Endothelial cell of umbilical vein (primary cell): ENCODE measurements at regions not wholly inside any gene's neighbourhood (a gene's known extent, or its start where the extent isn't known, plus 50 kb on each side); places are given as distances from the start of the nearest gene placed in this dataset.

ENCODE experiments used
- BruUV-seq: library from RNA; stranded (reverse); fragments of 400-500 nt; replicated peaks from 2 replicates; lab custom pipeline; 2021; lab: Mats Ljungman, UMichigan
- CTCF ChIA-PET: fragments of 300-600, 350-600 bp; sonication (Branson Sonifier 250); formaldehyde crosslinking; loops from one replicate; lab custom pipeline; 2021; ENCODE audit warnings: antibody characterized with exemption, inconsistent platforms; lab: Charles Lee
- POLR2A ChIA-PET: fragments of 300-600, 350-600 bp; sonication (Branson Sonifier 250); formaldehyde crosslinking; loops from one replicate; lab custom pipeline; 2021; ENCODE audit warnings: antibody characterized with exemption, inconsistent platforms; lab: Charles Lee
- DNase-seq: peaks from one replicate; pipeline ENCODE4 v3.0.0-alpha.2; 2011; ENCODE audit warnings: low read depth, low spot score
- FAIRE-seq: peaks from 2 replicates; lab custom pipeline; 2011; peaks lifted over from hg19 to GRCh38; lab: Jason Lieb, UNC
- H2AFZ ChIP-seq: 2 replicates; pipeline ENCODE4 v1.6.0; 2012; ENCODE audit warnings: low read depth, low read length, control low read depth, inconsistent platforms
- H3K27ac ChIP-seq: 2 replicates; pipeline ENCODE4 v1.5.1; 2011; ENCODE audit warnings: low read depth, mild to moderate bottlenecking, control low read depth, low read length, moderate library complexity; ENCODE audit not compliant: insufficient read depth
- H3K27me3 ChIP-seq, 2 experiments: 2 replicates each; pipeline versions ENCODE4 v1.6.0 to v1.6.1; 2011; ENCODE audit warnings: low read length in 2 of 2, mixed read lengths in 1 of 2; ENCODE audit not compliant: control insufficient read depth in 2 of 2, insufficient read depth in 2 of 2
- H3K36me3 ChIP-seq, 2 experiments: 2 replicates in 1 of 2; 3 replicates in 1 of 2; pipeline ENCODE4 v1.5.1; 2011; ENCODE audit warnings: low read length in 2 of 2, mild to moderate bottlenecking in 1 of 2, moderate library complexity in 1 of 2; ENCODE audit not compliant: control insufficient read depth in 2 of 2, insufficient read depth in 2 of 2; ENCODE audit errors: extremely low read depth in 1 of 2
- H3K4me1 ChIP-seq: 3 replicates; pipeline ENCODE4 v1.5.1; 2011; ENCODE audit warnings: mild to moderate bottlenecking, low read length; ENCODE audit not compliant: control insufficient read depth, insufficient read depth; ENCODE audit errors: extremely low read depth
- H3K4me2 ChIP-seq: 2 replicates; pipeline ENCODE4 v1.6.1; 2011; ENCODE audit warnings: low read length, control low read depth, mixed read lengths; ENCODE audit not compliant: insufficient read depth
- H3K4me3 ChIP-seq, 3 experiments: fragments of 200-600 bp in 1 of 3; sonication (generic), shearing (Covaris generic) in 1 of 3; replicated peaks in 1 of 3; 2 replicates each; pipeline ENCODE4 v1.5.1; 2011 to 2016; ENCODE audit warnings: control low read depth in 3 of 3, low read length in 3 of 3, mild to moderate bottlenecking in 2 of 3, inconsistent platforms in 1 of 3, low read depth in 1 of 3, moderate library complexity in 1 of 3; ENCODE audit not compliant: insufficient read depth in 1 of 3
- H3K79me2 ChIP-seq: 2 replicates; pipeline ENCODE4 v1.6.0; 2012; ENCODE audit warnings: low read length, inconsistent platforms; ENCODE audit not compliant: control insufficient read depth, insufficient read depth
- H3K9ac ChIP-seq: replicated peaks from 2 replicates; pipeline ENCODE3; 2011; ENCODE audit warnings: low read length, control low read depth; ENCODE audit not compliant: insufficient read depth; ENCODE audit errors: extremely low read depth
- H3K9me1 ChIP-seq: replicated peaks from 3 replicates; pipeline ENCODE4 v1.6.0; 2011; ENCODE audit warnings: mild to moderate bottlenecking, low read length; ENCODE audit not compliant: control insufficient read depth, insufficient read depth; ENCODE audit errors: extremely low read depth
- H3K9me3 ChIP-seq: replicated peaks from 2 replicates; pipeline ENCODE4 v1.5.1; 2012; ENCODE audit warnings: low read length, inconsistent platforms; ENCODE audit not compliant: control insufficient read depth, insufficient read depth
- H4K20me1 ChIP-seq: replicated peaks from 2 replicates; pipeline ENCODE3; 2011; ENCODE audit warnings: mild to moderate bottlenecking, low read length; ENCODE audit not compliant: control insufficient read depth, insufficient read depth; ENCODE audit errors: extremely low read depth
- EZH2 ChIP-seq: IDR thresholded peaks from 2 replicates; pipeline ENCODE4 v1.6.1; 2012; ENCODE audit warnings: borderline replicate concordance, low read depth, mild to moderate bottlenecking, moderate library complexity, low read length, inconsistent platforms; ENCODE audit not compliant: severe bottlenecking
- FOS ChIP-seq: IDR thresholded peaks from 2 replicates; pipeline ENCODE4 v1.6.1; 2011; ENCODE audit warnings: mild to moderate bottlenecking, low read length, moderate library complexity, borderline replicate concordance; ENCODE audit not compliant: insufficient read depth
- GATA2 ChIP-seq: IDR thresholded peaks from 2 replicates; pipeline ENCODE4 v1.7.0; 2011; ENCODE audit warnings: low read depth, mild to moderate bottlenecking, moderate library complexity, mixed read lengths, low read length; ENCODE audit not compliant: insufficient read length, insufficient read depth
- MYC ChIP-seq: IDR thresholded peaks from one replicate; pipeline ENCODE4 v1.6.1; 2011; ENCODE audit warnings: mild to moderate bottlenecking, low read depth, low read length
- POLR2A ChIP-seq: IDR thresholded peaks from 2 replicates; pipeline ENCODE4 v1.6.1; 2012; ENCODE audit warnings: low read depth, mild to moderate bottlenecking, control low read depth, low read length
- POLR2AphosphoS5 ChIP-seq: IDR thresholded peaks from 2 replicates; pipeline ENCODE4 v1.6.1; 2012; ENCODE audit warnings: low read depth, mild to moderate bottlenecking, control low read depth, low read length, moderate library complexity; ENCODE audit not compliant: insufficient read depth
- dilution Hi-C: fragments of 300-500 bp; cut with MboI; formaldehyde crosslinking; loops from one replicate; pipeline ENCODE4 v1.15.0; 2019; ENCODE audit warnings: low sequenced_read_pairs; ENCODE audit not compliant: extremely low pct_ligation_motif_present
- intact Hi-C: fragments of 100-400 bp; cut with micrococcal nuclease; formaldehyde crosslinking; loops from one replicate; pipeline ENCODE4 v1.10.0; 2022
- TF ChIP-seq, protein P1 (sequence below): IDR thresholded peaks from 2 replicates; pipeline ENCODE4 v1.6.1; 2011; ENCODE audit not compliant: insufficient read depth, insufficient read length
- TF ChIP-seq, protein P2 (sequence below), 2 donors: IDR thresholded peaks; 1 replicate in 1 of 2; 2 replicates in 1 of 2; pipeline ENCODE4 v1.5.1; 2011; ENCODE audit warnings: low read length in 2 of 2, mild to moderate bottlenecking in 2 of 2, moderate library complexity in 2 of 2, control low read depth in 1 of 2, inconsistent platforms in 1 of 2, low read depth in 1 of 2; ENCODE audit not compliant: insufficient read depth in 1 of 2; ENCODE audit errors: extremely low read depth in 1 of 2

DNA sequence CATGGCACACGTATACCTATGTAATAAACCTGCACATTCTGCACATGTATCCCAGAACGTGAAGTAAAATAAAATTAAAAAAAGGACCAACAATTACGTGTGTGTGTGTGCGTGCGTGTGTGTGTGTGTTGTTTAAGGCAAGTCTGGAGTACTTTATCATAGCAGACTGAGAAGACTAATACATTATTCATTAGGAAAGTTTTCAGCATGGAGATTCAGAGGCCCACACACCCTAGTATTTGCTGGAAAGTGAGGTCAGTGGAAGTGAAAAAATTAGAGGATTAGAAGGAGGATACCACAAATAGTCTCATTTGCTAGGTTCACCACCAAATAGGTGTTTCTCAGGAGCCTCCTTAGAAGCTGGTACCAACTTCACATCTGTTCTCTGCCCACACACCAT, 457.1 kb upstream of the CPEB2 start:
- POLR2A ChIA-PET, result no interaction called here

More for the DNA sequence above, 457.1 kb upstream of the CPEB2 start:
- Histone ChIP-seq H3K4me3 (no peak overlapping the region), H3K27ac (no peak overlapping the region), H3K4me2 (no peak overlapping the region), H3K36me3 (no peaks in the 10 kb centered on the region), H4K20me1 (no peaks in the 10 kb centered on the region), H3K79me2 (no peaks in the 10 kb centered on the region), H3K9ac (no peak overlapping the region), H3K4me1 (no peaks in the 10 kb centered on the region), H3K9me1 (no peaks in the 10 kb centered on the region), H3K27me3 (no peaks in the 10 kb centered on the region), H2AFZ (no peak overlapping the region), H3K9me3 (no peaks in the 10 kb centered on the region)
- dilution Hi-C loops (no loop called here), intact Hi-C loops (no loop called here)
- DNase-seq (no peak), FAIRE-seq (no peak)
- BruUV-seq, result no TSS peak
- TF ChIP-seq, protein P1, sequence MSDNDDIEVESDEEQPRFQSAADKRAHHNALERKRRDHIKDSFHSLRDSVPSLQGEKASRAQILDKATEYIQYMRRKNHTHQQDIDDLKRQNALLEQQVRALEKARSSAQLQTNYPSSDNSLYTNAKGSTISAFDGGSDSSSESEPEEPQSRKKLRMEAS, result no peak
- TF ChIP-seq FOS (no peak), POLR2A (no peak), EZH2 (no peak), GATA2 (no peak), MYC (no peak), POLR2AphosphoS5 (no peak)
- TF ChIP-seq, protein P2, sequence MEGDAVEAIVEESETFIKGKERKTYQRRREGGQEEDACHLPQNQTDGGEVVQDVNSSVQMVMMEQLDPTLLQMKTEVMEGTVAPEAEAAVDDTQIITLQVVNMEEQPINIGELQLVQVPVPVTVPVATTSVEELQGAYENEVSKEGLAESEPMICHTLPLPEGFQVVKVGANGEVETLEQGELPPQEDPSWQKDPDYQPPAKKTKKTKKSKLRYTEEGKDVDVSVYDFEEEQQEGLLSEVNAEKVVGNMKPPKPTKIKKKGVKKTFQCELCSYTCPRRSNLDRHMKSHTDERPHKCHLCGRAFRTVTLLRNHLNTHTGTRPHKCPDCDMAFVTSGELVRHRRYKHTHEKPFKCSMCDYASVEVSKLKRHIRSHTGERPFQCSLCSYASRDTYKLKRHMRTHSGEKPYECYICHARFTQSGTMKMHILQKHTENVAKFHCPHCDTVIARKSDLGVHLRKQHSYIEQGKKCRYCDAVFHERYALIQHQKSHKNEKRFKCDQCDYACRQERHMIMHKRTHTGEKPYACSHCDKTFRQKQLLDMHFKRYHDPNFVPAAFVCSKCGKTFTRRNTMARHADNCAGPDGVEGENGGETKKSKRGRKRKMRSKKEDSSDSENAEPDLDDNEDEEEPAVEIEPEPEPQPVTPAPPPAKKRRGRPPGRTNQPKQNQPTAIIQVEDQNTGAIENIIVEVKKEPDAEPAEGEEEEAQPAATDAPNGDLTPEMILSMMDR (IDR thresholded peaks at IDR 0.05; ENCODE audit: extremely low read depth in 1 of 2, insufficient read depth in 1 of 2, low read depth in 1 of 2, low read length in 2 of 2), result no peak
- CTCF ChIA-PET, result no interaction called here
